Liver (tissue), 3 donors: ENCODE measurements at regions not wholly inside any gene's neighbourhood (a gene's known extent, or its start where the extent isn't known, plus 50 kb on each side); places are given as distances from the start of the nearest gene placed in this dataset.

Experiments used
- ATF3 ChIP-seq: IDR thresholded peaks from 2 replicates; pipeline ENCODE4 v1.6.1; 2016; ENCODE audit warnings: antibody characterized with exemption
- CTCF ChIP-seq: fragments of 150-350 bp; IDR thresholded peaks from 2 replicates; pipeline ENCODE4 v1.5.1; 2017; ENCODE audit warnings: improper control_type of control experiment, low read depth, low read length; ENCODE audit not compliant: missing input control
- HNF4A ChIP-seq, 2 donors: conservative IDR thresholded peaks; 2 replicates each; pipeline ENCODE4 v1.6.1; 2016; ENCODE audit warnings: antibody characterized with exemption in 2 of 2, mild to moderate bottlenecking in 2 of 2
- MAX ChIP-seq: IDR thresholded peaks from 2 replicates; pipeline ENCODE4 v1.6.1; 2016; ENCODE audit warnings: antibody characterized with exemption
- RAD21 ChIP-seq, 2 donors: IDR thresholded peaks; 2 replicates each; pipeline ENCODE4 v1.6.1; 2016; ENCODE audit warnings: antibody characterized with exemption in 2 of 2, mild to moderate bottlenecking in 2 of 2
- TAF1 ChIP-seq: conservative IDR thresholded peaks from 2 replicates; pipeline ENCODE4 v1.6.1; 2016; ENCODE audit warnings: antibody characterized with exemption, mild to moderate bottlenecking
- YY1 ChIP-seq: IDR thresholded peaks from 2 replicates; pipeline ENCODE4 v1.6.1; 2016; ENCODE audit warnings: antibody characterized with exemption, mild to moderate bottlenecking
- ZBTB33 ChIP-seq: IDR thresholded peaks from 2 replicates; pipeline ENCODE4 v1.6.1; 2016; ENCODE audit warnings: antibody characterized with exemption
- donor health status: healthy.
- donor health status: healthy.

GRCh38 chr5:109935833-109936490, 246.2 kb downstream of the MAN2A1 start:
- TF ChIP-seq RAD21 (IDR thresholded peaks at IDR 0.05) (no peak), CTCF (no peak), ATF3 (no peak), YY1 (no peak), MAX (no peak), HNF4A (conservative IDR thresholded peaks at IDR 0.05) (no peak), ZBTB33 (no peak), TAF1 (no peak)
